ENCODE measurements at regions not wholly inside any gene's neighbourhood (a gene's known extent, or its start where the extent isn't known, plus 50 kb on each side); places are given as distances from the start of the nearest gene placed in this dataset.
"Not testable (repeated sequence)": the region's sequence is repeated elsewhere in the genome, so short reads cannot be mapped to it uniquely, and the experiment has no call there.

DNA sequence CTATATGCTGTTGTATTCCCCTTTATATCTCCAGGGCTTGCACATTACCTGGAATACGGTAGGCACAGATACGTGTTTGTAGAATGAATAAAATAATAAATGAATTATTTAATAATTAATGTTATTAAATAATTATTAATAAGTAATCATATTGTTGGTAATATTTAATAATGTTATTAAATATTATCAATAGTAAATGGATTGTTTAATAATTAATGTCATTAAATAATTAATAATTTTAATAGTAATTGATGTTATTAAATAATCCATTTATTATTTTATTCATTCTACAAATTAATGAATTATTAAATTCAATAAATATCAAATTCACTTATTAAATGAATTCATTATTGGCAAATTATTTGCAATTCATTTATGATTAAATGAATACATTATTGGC, 175.1 kb downstream of the MATN1 start:
- intact Hi-C loops (cut with micrococcal nuclease): no loop called here
- Mint-ChIP-seq H3K36me3 (ENCODE audit: low read depth) (no peaks in the 10 kb centered on the region), H3K4me3 (no peak overlapping the region), H3K27ac (no peak overlapping the region), H3K27me3 (peaks cover 7% of the 10 kb centered on the region), H3K9me3 (no peaks in the 10 kb centered on the region), H3K4me1 (ENCODE audit: low read depth) (no peaks in the 10 kb centered on the region)

DNA sequence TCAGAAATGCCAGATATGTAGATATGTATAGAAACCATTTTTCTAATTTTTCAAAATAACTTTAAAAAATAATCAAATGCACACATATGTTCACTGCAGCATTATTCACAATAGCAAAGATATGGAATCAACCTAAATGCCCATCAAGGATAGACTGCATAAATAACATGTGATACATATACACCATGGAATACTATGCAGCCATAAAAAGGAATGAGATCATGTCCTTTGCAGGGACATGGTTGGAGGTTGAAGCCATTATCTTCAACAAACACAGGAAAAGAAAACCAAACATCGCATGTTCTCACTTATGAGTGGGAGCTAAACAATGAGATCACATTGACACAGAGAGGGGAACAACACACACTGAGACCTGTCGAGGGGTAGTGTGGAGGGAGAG, 176.1 kb downstream of the MATN1 start:
- H3K4me3 Mint-ChIP-seq; H3K27ac Mint-ChIP-seq; H3K27me3 Mint-ChIP-seq; H3K4me1 Mint-ChIP-seq (ENCODE audit: low read depth); intact Hi-C loops (cut with micrococcal nuclease); H3K9me3 Mint-ChIP-seq; H3K36me3 Mint-ChIP-seq (ENCODE audit: low read depth): not testable (repeated sequence)

DNA sequence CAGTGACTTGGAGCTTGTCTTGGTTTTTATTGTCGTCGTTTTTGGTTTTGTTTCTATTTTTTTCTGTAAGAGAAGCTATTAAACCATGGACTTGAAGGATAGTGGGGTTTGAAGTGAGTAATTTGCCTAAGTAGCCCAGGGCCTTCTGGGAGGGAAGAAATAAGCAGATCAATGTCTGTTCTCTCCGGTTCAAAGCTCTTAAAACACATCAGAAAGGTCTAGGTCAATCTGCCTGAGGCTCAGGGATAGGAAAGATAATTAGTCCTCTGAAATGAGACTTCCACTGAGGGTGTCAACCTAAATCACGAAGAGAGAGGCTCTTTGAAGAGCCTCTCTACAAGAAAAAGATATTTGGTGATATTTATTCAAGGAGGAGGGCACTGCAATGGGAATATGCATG, 178.0 kb downstream of the MATN1 start:
- no peaks in the 10 kb centered on the region for H3K36me3 Mint-ChIP-seq (ENCODE audit: low read depth)
- H3K27ac Mint-ChIP-seq: no peak overlapping the region
- H3K4me3 Mint-ChIP-seq: no peak overlapping the region
- peaks cover 6% of the 10 kb centered on the region for H3K27me3 Mint-ChIP-seq
- intact Hi-C loops (cut with micrococcal nuclease): no loop called here
- no peaks in the 10 kb centered on the region for H3K9me3 Mint-ChIP-seq
- no peaks in the 10 kb centered on the region for H3K4me1 Mint-ChIP-seq (ENCODE audit: low read depth)

DNA sequence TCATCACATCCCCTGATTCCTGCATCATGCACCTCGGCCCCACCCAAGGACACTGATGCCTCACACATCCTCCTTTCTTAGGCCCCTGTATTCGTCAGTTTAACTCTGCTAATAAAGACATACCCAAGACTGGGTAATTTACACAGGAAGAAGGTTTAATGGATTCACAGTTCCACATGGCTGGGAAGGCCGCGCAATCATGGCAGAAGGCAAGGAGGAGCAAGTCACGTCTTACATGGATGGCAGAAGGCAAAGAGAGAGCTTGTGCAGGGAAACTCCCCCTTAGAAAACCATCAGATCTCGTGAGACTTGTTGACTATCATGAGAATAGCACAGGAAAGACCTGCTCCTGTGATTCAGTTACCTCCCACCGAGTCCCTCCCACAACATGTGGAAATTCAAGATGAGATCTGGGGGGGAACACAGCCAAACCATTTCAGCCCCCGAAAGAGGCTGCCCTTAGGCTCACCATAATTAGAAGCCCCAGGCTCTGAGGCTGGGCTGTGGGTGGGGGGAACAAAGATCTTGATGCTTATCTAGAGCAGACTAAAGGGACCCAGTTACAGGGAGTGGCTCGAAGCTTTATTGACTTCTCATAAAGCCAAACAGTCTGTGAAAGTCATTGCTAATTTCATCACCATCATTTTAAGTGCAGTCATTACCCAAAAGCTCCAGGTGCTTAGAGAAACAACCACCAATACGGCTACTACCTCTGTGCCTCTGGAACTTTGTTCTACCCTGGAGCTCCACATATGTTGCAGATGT, 181.5 kb downstream of the MATN1 start:
- Mint-ChIP-seq H3K4me1 (ENCODE audit: low read depth) (no peaks in the 10 kb centered on the region), H3K27ac (no peak overlapping the region), H3K27me3 (peaks cover 6% of the 10 kb centered on the region), H3K4me3 (no peak overlapping the region), H3K9me3 (no peaks in the 10 kb centered on the region), H3K36me3 (ENCODE audit: low read depth) (no peaks in the 10 kb centered on the region)
- intact Hi-C loops (cut with micrococcal nuclease): no loop called here

DNA sequence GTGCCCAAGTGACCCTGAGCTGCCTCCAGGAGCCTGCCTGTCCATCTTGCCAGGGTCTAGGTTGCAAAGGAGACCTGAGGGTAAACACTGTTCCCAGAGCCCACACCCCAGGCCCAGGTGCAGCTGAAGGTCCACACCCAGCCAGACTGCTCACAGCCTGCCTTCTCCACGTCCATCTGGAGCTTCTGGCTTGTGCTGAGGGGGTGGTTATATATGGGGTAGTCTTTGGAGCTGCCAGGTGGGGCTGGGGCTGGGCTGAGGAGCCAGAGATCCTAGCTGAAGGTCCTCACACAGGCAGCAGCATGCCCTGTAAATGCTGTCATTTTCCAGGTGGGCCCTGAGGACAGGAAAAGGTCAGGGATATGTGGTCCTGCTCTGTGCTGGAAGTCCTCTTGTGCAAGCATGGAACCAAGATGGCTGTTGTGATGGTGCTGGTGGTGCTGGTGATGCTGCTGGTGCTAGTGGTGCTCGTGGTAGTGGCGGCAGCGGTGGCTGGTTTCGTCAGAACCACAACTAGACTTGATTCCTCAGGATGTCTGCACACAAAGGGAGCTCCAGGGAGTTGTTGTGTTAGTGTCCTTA, 182.7 kb downstream of the MATN1 start:
- H3K36me3 Mint-ChIP-seq (ENCODE audit: low read depth): no peaks in the 10 kb centered on the region
- no peaks in the 10 kb centered on the region for H3K4me1 Mint-ChIP-seq (ENCODE audit: low read depth)
- no peak overlapping the region for H3K4me3 Mint-ChIP-seq
- H3K27ac Mint-ChIP-seq: no peak overlapping the region
- no peaks in the 10 kb centered on the region for H3K9me3 Mint-ChIP-seq
- H3K27me3 Mint-ChIP-seq: no peaks in the 10 kb centered on the region
- intact Hi-C loops (cut with micrococcal nuclease): no loop called here

DNA sequence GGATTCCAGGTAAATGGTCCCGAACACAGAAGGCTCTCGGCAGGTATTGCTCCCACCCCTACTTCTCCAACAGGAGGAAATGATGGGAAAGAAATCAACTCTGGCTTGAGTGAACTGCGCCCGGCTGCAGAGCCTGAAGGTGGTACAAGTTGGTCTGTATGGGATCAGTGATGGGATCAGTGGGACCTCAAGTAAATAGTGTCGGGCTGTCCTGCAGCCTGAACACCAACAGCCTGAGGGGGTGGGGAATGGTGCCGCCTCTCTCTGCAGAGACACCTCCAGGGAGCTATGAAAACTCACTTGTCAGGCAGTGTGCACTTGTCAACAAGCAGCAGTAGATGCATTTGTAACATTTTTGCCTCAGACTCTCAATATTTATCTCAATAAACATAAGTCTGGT, 183.5 kb downstream of the MATN1 start:
- Mint-ChIP-seq H3K27ac (no peak overlapping the region), H3K4me1 (ENCODE audit: low read depth) (no peaks in the 10 kb centered on the region), H3K4me3 (no peak overlapping the region), H3K36me3 (ENCODE audit: low read depth) (no peaks in the 10 kb centered on the region), H3K27me3 (no peaks in the 10 kb centered on the region), H3K9me3 (no peaks in the 10 kb centered on the region)
- intact Hi-C loops (cut with micrococcal nuclease): no loop called here

DNA sequence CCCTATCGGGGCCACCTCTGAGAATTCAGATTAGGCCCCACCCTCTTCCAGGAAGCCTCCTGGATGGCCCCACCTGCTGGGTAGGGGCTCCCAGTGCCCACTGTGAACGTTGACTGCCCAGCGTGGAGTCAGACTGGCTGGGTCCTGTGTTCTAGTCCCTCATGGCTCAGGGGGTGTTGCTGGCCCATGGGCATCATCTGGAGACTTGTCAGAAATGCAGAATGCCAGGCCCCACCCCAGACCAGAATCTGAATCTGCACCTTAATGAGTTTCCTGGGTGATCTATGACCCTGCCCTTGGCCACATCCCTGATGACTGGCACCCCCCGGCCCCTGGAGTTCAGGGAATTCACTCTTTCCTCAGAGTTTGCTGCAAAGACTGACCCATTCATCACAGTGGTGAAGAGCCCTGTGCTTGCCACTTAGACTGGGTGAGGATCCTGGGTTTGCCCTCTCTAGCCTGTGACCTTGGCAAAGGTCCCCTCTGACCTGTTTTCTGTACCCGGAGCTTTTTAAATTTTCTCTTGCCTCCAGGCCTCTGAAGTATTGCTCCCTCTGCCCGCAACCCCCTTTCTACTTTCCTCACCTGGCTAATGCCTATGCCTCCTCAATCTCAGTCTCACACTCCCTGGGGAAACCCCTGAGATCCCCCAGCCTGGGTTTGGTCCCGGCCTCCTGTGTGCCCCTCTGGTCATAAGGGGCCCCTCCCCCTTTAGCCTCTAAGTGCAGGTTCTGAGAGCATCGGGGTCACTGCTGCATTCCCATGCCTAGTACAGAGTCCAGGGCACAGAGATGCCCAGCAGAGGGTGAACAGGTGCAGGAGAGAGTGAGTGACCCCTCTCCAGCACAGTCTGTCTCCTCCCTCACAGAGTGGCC, 184.2 kb downstream of the MATN1 start:
- no peaks in the 10 kb centered on the region for H3K36me3 Mint-ChIP-seq (ENCODE audit: low read depth)
- no peak overlapping the region for H3K27ac Mint-ChIP-seq
- H3K4me1 Mint-ChIP-seq (ENCODE audit: low read depth): no peaks in the 10 kb centered on the region
- intact Hi-C loops (cut with micrococcal nuclease): no loop called here
- no peak overlapping the region for H3K4me3 Mint-ChIP-seq
- no peaks in the 10 kb centered on the region for H3K27me3 Mint-ChIP-seq
- H3K9me3 Mint-ChIP-seq: no peaks in the 10 kb centered on the region

DNA sequence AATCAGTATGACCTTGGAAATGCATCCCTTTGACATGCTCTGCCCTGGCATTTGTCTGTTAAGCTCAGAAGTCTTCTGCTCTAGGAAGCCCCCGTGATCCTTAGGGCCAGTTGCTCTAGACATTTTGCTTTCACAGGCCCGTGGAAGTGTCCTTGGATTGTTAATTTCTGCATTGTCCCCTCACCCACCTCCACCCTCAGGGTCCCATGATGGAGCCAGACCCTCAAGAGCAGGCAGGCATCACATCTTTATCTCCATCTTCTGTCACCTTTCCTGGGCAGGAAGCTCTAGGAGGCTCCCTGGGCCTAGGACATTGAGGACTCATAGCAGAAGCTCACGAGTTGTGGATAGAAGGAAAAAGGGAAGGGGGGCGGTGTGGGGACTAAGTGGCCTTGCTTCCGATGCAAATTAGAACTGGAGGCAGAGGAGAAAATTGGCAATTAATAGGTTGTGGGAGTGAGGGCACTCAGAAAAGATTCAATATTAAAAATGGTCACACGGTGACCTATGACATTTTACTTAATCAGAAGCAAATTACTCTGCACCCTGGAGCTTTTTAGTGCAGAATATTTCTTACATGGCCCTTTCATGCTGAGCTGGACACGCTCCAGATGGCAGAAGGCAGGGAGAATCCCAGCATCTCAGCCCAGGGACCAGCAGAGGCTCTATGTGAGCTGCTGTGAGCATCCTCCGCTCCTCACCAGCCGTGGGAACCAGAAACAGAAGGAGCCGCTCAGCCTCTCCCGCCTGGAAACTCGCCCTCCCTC, 185.0 kb downstream of the MATN1 start:
- Mint-ChIP-seq H3K4me1 (ENCODE audit: low read depth) (no peaks in the 10 kb centered on the region), H3K4me3 (no peak overlapping the region), H3K27me3 (no peaks in the 10 kb centered on the region), H3K27ac (no peak overlapping the region), H3K36me3 (ENCODE audit: low read depth) (no peaks in the 10 kb centered on the region), H3K9me3 (no peaks in the 10 kb centered on the region)
- intact Hi-C loops (cut with micrococcal nuclease): no loop called here

DNA sequence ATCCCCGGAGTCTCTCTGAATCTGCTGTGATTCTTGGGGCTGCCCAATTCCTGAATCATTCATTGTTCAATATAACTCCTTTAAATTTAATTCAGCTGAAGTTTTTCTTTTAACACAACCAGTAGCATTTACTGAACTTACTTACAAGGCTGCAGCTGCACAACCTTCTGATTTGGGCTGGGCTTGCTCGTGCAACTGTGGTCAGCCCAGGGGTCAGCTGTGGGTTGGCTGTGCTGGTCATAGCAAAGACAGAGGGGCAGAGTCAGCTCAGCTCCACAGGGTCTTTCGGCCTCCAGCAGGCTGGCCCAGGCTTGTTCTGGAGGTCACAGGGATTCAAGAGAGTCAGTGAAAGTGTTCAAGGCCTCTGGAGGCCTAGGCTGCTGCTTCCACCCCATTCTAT, 186.1 kb downstream of the MATN1 start:
- Mint-ChIP-seq H3K27ac (no peak overlapping the region), H3K36me3 (ENCODE audit: low read depth) (no peaks in the 10 kb centered on the region), H3K4me1 (ENCODE audit: low read depth) (no peaks in the 10 kb centered on the region), H3K9me3 (no peaks in the 10 kb centered on the region), H3K27me3 (peaks cover 3% of the 10 kb centered on the region), H3K4me3 (no peak overlapping the region)
- intact Hi-C loops (cut with micrococcal nuclease): no loop called here

DNA sequence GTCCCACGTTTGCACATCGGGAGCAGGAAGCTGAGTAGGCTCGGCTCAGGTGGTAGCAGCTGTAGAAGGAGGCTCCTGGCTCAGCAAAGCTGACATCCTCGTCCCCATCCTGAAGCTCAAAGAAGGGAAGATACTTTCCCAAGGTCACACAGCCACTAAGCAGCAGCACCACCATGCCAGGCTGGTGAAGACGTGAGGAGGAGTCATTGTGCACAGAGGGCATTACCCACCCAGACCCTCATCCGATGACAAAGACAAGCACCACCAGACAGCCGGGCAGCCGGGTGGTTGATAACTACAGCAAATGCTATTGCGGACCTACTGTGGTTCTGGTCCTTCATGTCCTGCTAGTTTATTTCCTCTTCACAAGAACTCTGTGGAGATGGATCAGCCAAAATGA, 186.9 kb downstream of the MATN1 start:
- Mint-ChIP-seq H3K4me1 (ENCODE audit: low read depth) (no peaks in the 10 kb centered on the region), H3K9me3 (no peaks in the 10 kb centered on the region), H3K4me3 (no peak overlapping the region), H3K27ac (no peak overlapping the region), H3K36me3 (ENCODE audit: low read depth) (no peaks in the 10 kb centered on the region), H3K27me3 (peaks cover 3% of the 10 kb centered on the region)
- intact Hi-C loops (cut with micrococcal nuclease): no loop called here

DNA sequence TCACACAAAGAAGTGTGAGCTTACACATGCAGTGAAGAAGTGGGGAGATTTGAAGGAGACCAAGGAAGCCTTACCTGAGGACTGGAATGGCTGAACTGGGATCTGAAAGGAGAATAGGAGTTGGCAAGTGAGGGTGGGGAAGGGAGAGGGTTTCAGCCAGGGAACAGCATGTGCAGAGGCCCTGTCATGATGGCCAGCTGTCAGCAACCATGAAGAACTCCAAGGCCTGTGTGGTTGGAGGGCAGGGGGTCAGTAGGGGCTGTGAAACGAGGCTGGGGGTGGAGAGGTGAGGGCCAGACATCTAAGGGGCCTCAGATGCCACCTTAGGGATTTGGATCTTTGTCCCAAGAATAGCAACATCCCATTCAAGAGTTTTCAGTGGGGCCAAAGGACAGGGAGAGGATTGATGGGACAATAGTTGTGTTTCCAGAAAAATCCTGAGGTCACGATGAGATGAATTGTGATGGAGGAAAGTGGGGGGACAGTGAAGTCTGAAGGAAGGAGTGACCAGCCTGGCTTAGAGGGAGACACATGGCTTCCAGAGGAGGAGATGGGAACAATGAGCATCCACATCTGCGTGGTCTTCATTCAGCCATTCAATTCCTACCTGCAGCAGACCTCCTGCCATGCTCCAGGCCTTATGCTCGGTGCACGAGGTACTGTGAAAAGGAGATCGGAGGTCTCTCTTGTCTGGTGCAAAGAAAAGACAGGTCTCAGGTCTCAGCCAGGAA, 187.6 kb downstream of the MATN1 start:
- no peak overlapping the region for H3K27ac Mint-ChIP-seq
- no peak overlapping the region for H3K4me3 Mint-ChIP-seq
- H3K27me3 Mint-ChIP-seq: peaks cover 3% of the 10 kb centered on the region
- intact Hi-C loops (cut with micrococcal nuclease): no loop called here
- no peaks in the 10 kb centered on the region for H3K36me3 Mint-ChIP-seq (ENCODE audit: low read depth)
- H3K4me1 Mint-ChIP-seq (ENCODE audit: low read depth): no peaks in the 10 kb centered on the region
- H3K9me3 Mint-ChIP-seq: no peaks in the 10 kb centered on the region

DNA sequence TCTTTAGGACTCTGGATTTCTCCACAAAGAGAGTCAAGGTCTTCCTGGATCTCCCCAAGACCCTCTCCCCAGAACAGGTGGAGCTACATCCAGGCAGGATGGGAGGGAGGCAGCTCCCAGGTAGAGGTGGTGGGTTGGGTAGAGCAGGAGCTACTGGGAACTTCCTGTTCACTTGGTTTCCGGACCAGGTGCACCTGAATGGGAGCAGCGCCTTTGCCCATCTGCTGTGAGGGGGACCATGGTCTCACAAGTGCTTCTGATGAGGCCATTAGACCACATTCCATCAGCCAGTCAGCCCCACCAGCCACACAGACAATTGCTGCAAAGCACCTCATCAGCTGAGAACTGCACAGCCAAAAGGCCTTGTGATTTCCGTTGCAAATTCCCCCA, 188.8 kb downstream of the MATN1 start:
- peaks cover 7% of the 10 kb centered on the region for H3K27me3 Mint-ChIP-seq
- no peaks in the 10 kb centered on the region for H3K36me3 Mint-ChIP-seq (ENCODE audit: low read depth)
- no peaks in the 10 kb centered on the region for H3K9me3 Mint-ChIP-seq
- H3K4me3 Mint-ChIP-seq: no peak overlapping the region
- no peaks in the 10 kb centered on the region for H3K4me1 Mint-ChIP-seq (ENCODE audit: low read depth)
- H3K27ac Mint-ChIP-seq: no peak overlapping the region
- intact Hi-C loops (cut with micrococcal nuclease): no loop called here

DNA sequence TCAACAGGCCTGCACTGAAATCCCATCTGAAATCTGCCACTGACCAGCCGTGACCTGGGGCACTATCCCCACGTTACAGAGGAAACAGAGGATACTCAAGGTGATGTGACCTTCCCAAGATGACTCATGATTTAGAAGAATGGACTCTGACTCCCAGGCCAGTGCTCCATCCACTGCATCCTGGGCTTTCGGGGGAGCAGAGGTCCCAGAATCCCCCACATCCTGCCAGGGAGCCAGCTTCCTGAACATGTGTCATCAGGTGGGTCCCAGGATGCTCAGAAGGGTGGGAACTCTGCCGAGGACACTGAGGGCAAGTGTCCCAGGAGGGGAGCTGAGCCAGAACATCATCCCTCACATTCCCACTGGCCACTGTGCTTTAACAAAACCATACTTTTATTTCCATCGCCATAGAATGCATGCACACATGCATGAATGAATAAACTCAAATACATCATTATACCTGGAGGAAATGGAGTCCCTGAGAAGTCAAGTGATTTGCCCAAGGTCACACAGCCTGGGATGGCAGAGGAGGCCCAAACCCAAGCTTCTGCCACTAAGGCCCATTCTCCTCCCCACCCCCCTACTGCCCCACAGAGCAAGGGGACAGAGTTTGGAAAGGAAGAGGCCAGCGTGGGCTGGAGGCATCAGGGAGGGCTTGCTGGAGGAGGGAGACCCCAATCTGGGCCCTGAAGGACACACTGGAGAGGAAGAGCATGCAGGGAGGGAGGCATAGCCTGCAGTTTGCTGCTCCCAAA, 189.4 kb downstream of the MATN1 start:
- Mint-ChIP-seq H3K4me3 (no peak overlapping the region), H3K27ac (no peak overlapping the region), H3K36me3 (ENCODE audit: low read depth) (no peaks in the 10 kb centered on the region), H3K9me3 (no peaks in the 10 kb centered on the region), H3K27me3 (peaks cover 8% of the 10 kb centered on the region), H3K4me1 (ENCODE audit: low read depth) (no peaks in the 10 kb centered on the region)
- intact Hi-C loops (cut with micrococcal nuclease): no loop called here

Data from dendritic cell treated with granulocyte-macrophage colony-stimulating factor and Interleukin-4, amounts not matched to agents 40 ng/mL and 50 ng/mL, for 4 days (primary cell).